ENCODE measurements at regions not wholly inside any gene's neighbourhood (a gene's known extent, or its start where the extent isn't known, plus 50 kb on each side); places are given as distances from the start of the nearest gene placed in this dataset.
"Not testable (repeated sequence)": the region's sequence is repeated elsewhere in the genome, so short reads cannot be mapped to it uniquely, and the experiment has no call there.

GRCh38 chr3:139151530-139151929 is 106.8 kb upstream of the PRR23C start:
- Histone ChIP-seq H3K27me3 (replicated peaks in 1 of 2; ENCODE audit: control insufficient read depth in 2 of 2, insufficient read depth in 2 of 2, low read length in 1 of 2) (no peaks in the 10 kb centered on the region; a peak in 1 of 4 replicates), H3K9me3 (replicated peaks; ENCODE audit: control insufficient read depth, insufficient read depth, low read length) (no peaks in the 10 kb centered on the region), H3K79me2 (ENCODE audit: control insufficient read depth, insufficient read depth, low read length) (no peaks in the 10 kb centered on the region), H3K4me3 (no peak overlapping the region), H2AFZ (ENCODE audit: control insufficient read depth, low read depth, low read length) (no peak overlapping the region), H3K4me1 (ENCODE audit: control insufficient read depth, insufficient read depth, low read length) (no peaks in the 10 kb centered on the region), H3K9ac (ENCODE audit: control insufficient read depth, insufficient read depth, low read length) (no peak overlapping the region), H3K27ac (ENCODE audit: control insufficient read depth, insufficient read depth) (no peak overlapping the region), H4K20me1 (ENCODE audit: control insufficient read depth, insufficient read depth) (no peaks in the 10 kb centered on the region), H3K4me2 (ENCODE audit: control insufficient read depth, insufficient read depth) (no peak overlapping the region), H3K36me3 (ENCODE audit: control insufficient read depth in 2 of 2, insufficient read depth in 2 of 2, low read length in 1 of 2) (no peaks in the 10 kb centered on the region)
- no peak for TF ChIP-seq ATF3 (IDR thresholded peaks at IDR 0.05; ENCODE audit: borderline replicate concordance, extremely low read depth, low read depth, low read length)
- no peak for TF ChIP-seq MEF2A (IDR thresholded peaks at IDR 0.05; ENCODE audit: insufficient read depth, low read depth, low read length)
- TF ChIP-seq BMI1 (IDR thresholded peaks at IDR 0.05; ENCODE audit: borderline replicate concordance) = no peak
- no peak for TF ChIP-seq CBX5 (IDR thresholded peaks at IDR 0.05; ENCODE audit: low read depth)
- no peak for TF ChIP-seq TCF12 (IDR thresholded peaks at IDR 0.05; ENCODE audit: low read depth, low read length)
- TF ChIP-seq ESRRA (IDR thresholded peaks at IDR 0.05; ENCODE audit: low read length) = no peak
- TF ChIP-seq IKZF1 (conservative IDR thresholded peaks at IDR 0.05) = no peak
- no peak for TF ChIP-seq CREB1 (IDR thresholded peaks at IDR 0.05; ENCODE audit: low read depth)
- SMC1A ChIA-PET (ENCODE audit: uncharacterized antibody, unreplicated experiment) = no interaction called here
- intact Hi-C loops (cut with micrococcal nuclease; ENCODE audit: unreplicated experiment) = no loop called here
- no peak for ATAC-seq
- no TSS peak for BruUV-seq (replicated peaks)
- in situ Hi-C loops (cut with MboI) = no loop called here
- 32% methylated on average over 1 of the region's 1 CpG for WGBS (ENCODE audit: insufficient coverage, insufficient replicate concordance, low lambda C conversion rate, missing lambda C conversion rate)
- RAD21 ChIA-PET (ENCODE audit: unreplicated experiment) = no interaction called here
- no peak for DNase-seq (ENCODE audit: low read depth, low spot score)
- no peak for FAIRE-seq
- POLR2A ChIA-PET = no interaction called here
- CTCF ChIA-PET = no interaction called here

- CTCF ChIA-PET = interaction anchor here (1.4 kb wide), 1 partner anchor 42 kb away, joined by 3 read pairs; no protein-coding TSS in a partner anchor
- intact Hi-C loops (cut with micrococcal nuclease; ENCODE audit: unreplicated experiment); H3K9ac ChIP-seq (ENCODE audit: control insufficient read depth, insufficient read depth, low read length); SMC1A ChIA-PET (ENCODE audit: uncharacterized antibody, unreplicated experiment); DNase-seq (ENCODE audit: low read depth, low spot score); POLR2A ChIA-PET; H3K27me3 ChIP-seq (replicated peaks in 1 of 2; ENCODE audit: control insufficient read depth in 2 of 2, insufficient read depth in 2 of 2, low read length in 1 of 2); ATAC-seq; in situ Hi-C loops (cut with MboI); H3K4me2 ChIP-seq (ENCODE audit: control insufficient read depth, insufficient read depth); RAD21 ChIA-PET (ENCODE audit: unreplicated experiment); H3K4me3 ChIP-seq; H3K36me3 ChIP-seq (ENCODE audit: control insufficient read depth in 2 of 2, insufficient read depth in 2 of 2, low read length in 1 of 2); H3K9me3 ChIP-seq (replicated peaks; ENCODE audit: control insufficient read depth, insufficient read depth, low read length); H3K27ac ChIP-seq (ENCODE audit: control insufficient read depth, insufficient read depth); H2AFZ ChIP-seq (ENCODE audit: control insufficient read depth, low read depth, low read length); H4K20me1 ChIP-seq (ENCODE audit: control insufficient read depth, insufficient read depth); H3K79me2 ChIP-seq (ENCODE audit: control insufficient read depth, insufficient read depth, low read length); FAIRE-seq; BruUV-seq (replicated peaks); H3K4me1 ChIP-seq (ENCODE audit: control insufficient read depth, insufficient read depth, low read length): not testable (repeated sequence)
These were observed 108.7 kb upstream of the PRR23C start for GRCh38 chr3:139153434-139153833.

All from GM12878 (cell line).